HEK293T (cell line): ENCODE measurements at regions not wholly inside any gene's neighbourhood (a gene's known extent, or its start where the extent isn't known, plus 50 kb on each side); places are given as distances from the start of the nearest gene placed in this dataset.

Source experiments
- CTCF ChIA-PET: fragments of 350-600 bp; formaldehyde crosslinking; extraction: SDS; loops from one replicate; lab custom pipeline; 2021; ENCODE audit warnings: antibody characterized with exemption, inconsistent platforms; lab: Yijun Ruan, JAX
- POLR2A ChIA-PET: fragments of 350-600 bp; formaldehyde crosslinking; extraction: SDS; loops from one replicate; lab custom pipeline; 2020; ENCODE audit warnings: antibody characterized with exemption, inconsistent platforms; lab: Yijun Ruan, JAX
- DNase-seq: peaks from one replicate; pipeline ENCODE4 v3.0.0; 2012; ENCODE audit warnings: mixed read lengths; ENCODE audit errors: extremely low spot score
- ARNT ChIP-seq: fragments of 450-650 bp; IDR thresholded peaks from 2 replicates; pipeline ENCODE4 v1.6.1; 2017; ENCODE audit warnings: mild to moderate bottlenecking
- BHLHE40 ChIP-seq: fragments of 450-650 bp; IDR thresholded peaks from 2 replicates; pipeline ENCODE4 v1.6.1; 2016; ENCODE audit warnings: mild to moderate bottlenecking, moderate library complexity, borderline replicate concordance
- CTBP1 ChIP-seq: fragments of 450-650 bp; IDR thresholded peaks from 2 replicates; pipeline ENCODE4 v1.6.1; 2016; ENCODE audit warnings: borderline replicate concordance
- ELF4 ChIP-seq: fragments of 450-650 bp; IDR thresholded peaks from 2 replicates; pipeline ENCODE4 v1.6.1; 2017; ENCODE audit warnings: antibody characterized with exemption
- FOXA1 ChIP-seq: fragments of 450-650 bp; IDR thresholded peaks from 2 replicates; pipeline ENCODE4 v1.6.1; 2016; ENCODE audit warnings: mild to moderate bottlenecking
- FOXK2 ChIP-seq: fragments of 450-650 bp; IDR thresholded peaks from 2 replicates; pipeline ENCODE4 v1.6.1; 2016; ENCODE audit warnings: mild to moderate bottlenecking
- FOXM1 ChIP-seq: fragments of 450-650 bp; IDR thresholded peaks from 2 replicates; pipeline ENCODE4 v1.6.1; 2017; ENCODE audit warnings: mild to moderate bottlenecking, borderline replicate concordance
- HDGF ChIP-seq: fragments of 450-650 bp; IDR thresholded peaks from 2 replicates; pipeline ENCODE4 v1.6.1; 2017; ENCODE audit warnings: antibody characterized with exemption, borderline replicate concordance
- L3MBTL2 ChIP-seq: fragments of 450-650 bp; conservative IDR thresholded peaks from 2 replicates; pipeline ENCODE4 v1.6.1; 2016; ENCODE audit warnings: mild to moderate bottlenecking
- LEF1 ChIP-seq: fragments of 450-650 bp; IDR thresholded peaks from 2 replicates; pipeline ENCODE4 v1.6.1; 2017; ENCODE audit warnings: mild to moderate bottlenecking, borderline replicate concordance
- NFRKB ChIP-seq: fragments of 450-650 bp; IDR thresholded peaks from 2 replicates; pipeline ENCODE4 v1.6.1; 2016; ENCODE audit warnings: mild to moderate bottlenecking, moderate library complexity
- PKNOX1 ChIP-seq: fragments of 450-650 bp; IDR thresholded peaks from 2 replicates; pipeline ENCODE4 v1.6.1; 2016
- SP1 ChIP-seq: fragments of 450-650 bp; IDR thresholded peaks from 2 replicates; pipeline ENCODE4 v1.6.1; 2017
- SUZ12 ChIP-seq: fragments of 450-650 bp; IDR thresholded peaks from 2 replicates; pipeline ENCODE4 v1.6.1; 2016; ENCODE audit warnings: mild to moderate bottlenecking
- TARDBP ChIP-seq: fragments of 450-650 bp; IDR thresholded peaks from 2 replicates; pipeline ENCODE4 v1.6.1; 2016
- ZNF384 ChIP-seq: fragments of 450-650 bp; IDR thresholded peaks from 2 replicates; pipeline ENCODE4 v1.6.1; 2016

DNA sequence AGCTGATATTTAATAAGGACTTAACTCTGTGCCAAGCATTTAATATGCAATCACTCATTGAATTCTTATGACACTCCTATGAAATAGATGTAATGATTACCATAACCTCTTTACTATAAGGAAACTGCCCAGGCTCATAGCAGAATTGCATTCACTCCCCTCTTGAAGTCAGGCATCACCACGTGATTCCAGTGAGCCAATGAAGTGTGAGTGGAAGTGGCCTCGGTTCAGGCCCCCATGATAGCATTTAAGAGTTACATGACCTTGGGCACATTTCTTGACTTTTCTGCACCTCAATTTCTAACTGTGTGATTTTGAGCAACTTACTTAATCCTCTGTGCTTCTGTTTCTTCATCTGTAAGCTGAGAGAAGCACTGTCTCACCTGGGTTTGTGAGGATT lies 62.8 kb upstream of the CLDN18 start:
- no peak for DNase-seq
- TF ChIP-seq TARDBP (no peak), LEF1 (no peak), FOXK2 (no peak), CTBP1 (no peak), FOXM1 (no peak), HDGF (no peak), ARNT (no peak), BHLHE40 (no peak), L3MBTL2 (no peak), SP1 (no peak), FOXA1 (no peak), PKNOX1 (no peak), NFRKB (no peak), ZNF384 (no peak)
- ChIA-PET CTCF (interaction anchor here (0.9 kb wide), 1 partner anchor 238 kb away, joined by 3 read pairs; no protein-coding TSS in a partner anchor), POLR2A (no interaction called here)

DNA sequence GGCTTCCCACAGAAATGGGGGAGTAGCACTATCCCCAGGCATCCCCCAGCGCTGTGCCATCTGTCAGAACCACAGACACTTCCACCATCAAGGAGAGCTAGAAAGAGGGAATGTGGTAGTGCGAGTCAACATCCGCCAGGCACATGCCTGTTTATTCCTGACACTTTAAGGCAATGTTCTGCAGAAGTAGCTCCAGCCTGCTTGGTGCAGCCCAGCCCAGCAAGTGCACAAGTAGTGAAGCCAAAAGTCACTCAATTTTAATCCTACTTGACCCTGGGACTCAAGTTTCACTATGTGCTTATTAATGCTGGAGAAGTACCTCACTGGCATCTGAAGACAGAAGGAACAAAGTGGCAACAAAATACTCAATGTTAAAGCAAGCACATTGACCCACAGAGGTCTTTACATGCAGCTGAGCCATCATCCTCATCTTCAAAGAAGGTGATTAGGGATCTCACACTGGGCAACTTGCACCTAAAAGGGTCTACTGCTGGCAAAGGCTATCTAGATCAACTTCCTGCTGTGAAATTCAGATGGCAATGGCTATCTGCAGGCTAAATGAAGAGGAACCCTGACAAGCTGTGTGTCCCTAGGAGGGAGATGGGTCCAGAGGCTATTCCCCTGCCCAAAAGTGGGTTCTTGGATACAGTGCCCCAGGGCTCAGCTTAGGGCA lies 61.4 kb upstream of the CLDN18 start:
- no peak for DNase-seq
- TF ChIP-seq NFRKB (no peak), BHLHE40 (no peak), SP1 (no peak), PKNOX1 (no peak), ELF4 (no peak), TARDBP (no peak), FOXK2 (no peak)
- ChIA-PET POLR2A (no interaction called here), CTCF (interaction anchor here (0.8 kb wide), 1 partner anchor 239 kb away, joined by 3 read pairs; no protein-coding TSS in a partner anchor)

- POLR2A ChIA-PET: no interaction called here
- CTCF ChIA-PET: no interaction called here
- no peak for TF ChIP-seq LEF1
- no peak for TF ChIP-seq HDGF
- TF ChIP-seq SUZ12: no peak
- TF ChIP-seq L3MBTL2: no peak
- no peak for TF ChIP-seq PKNOX1
- TF ChIP-seq SP1: no peak
- TF ChIP-seq FOXM1: no peak
- no peak for TF ChIP-seq ELF4
- no peak for TF ChIP-seq TARDBP
- TF ChIP-seq NFRKB: no peak
- no peak for TF ChIP-seq CTBP1
- TF ChIP-seq BHLHE40: no peak
- TF ChIP-seq ARNT: no peak
- TF ChIP-seq ZNF384: no peak
- TF ChIP-seq FOXK2: no peak
- TF ChIP-seq FOXA1: no peak
- DNase-seq: no peak
Observed at GRCh38 chr3:137958636-137959035, 51.3 kb upstream of the CLDN18 start.
